ENCODE measurements at regions not wholly inside any gene's neighbourhood (a gene's known extent, or its start where the extent isn't known, plus 50 kb on each side); places are given as distances from the start of the nearest gene placed in this dataset.

DNA sequence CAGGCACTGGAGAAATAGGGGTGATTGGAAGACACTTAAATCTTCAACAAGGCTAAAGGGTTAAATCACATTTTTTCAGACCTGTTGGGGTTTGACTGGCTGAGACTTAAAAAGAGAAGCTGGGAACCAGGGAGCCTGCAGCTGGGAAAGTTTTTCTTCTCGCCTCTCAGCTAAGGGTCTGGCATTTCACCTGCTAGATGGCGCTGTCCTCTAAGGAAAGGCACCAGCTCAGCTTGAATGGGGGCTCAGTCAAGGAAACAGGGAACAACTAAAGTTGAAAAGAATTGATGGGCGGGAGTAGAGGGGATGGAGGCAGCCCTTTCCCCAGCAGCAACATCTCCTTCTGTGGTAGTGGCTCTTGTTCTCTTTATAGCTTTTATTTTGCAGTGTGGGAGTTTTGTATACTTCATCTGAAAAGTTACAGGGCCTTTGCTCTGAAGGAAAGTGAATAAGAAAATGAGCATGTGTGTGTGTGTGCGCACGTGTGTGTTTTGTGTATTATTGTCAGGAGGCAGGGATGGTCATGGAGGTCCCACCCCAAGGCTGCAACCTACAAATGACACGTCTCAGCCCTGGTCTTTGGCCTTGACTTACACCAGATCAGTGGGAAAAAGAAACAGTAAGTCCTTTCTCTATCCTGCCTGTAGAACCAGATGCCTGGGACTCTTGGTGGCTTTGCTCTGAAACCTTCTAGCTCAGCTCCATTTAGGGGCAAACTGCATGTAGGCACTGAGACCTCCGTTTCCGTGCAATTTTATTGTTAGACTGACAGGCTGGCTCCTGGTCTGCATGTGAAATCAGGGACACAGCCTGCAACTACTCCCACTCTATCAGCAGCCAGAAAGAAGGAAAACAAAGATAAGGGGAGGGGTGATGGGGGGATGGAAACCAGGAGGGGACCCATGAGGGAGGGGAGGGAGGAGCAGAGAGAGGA lies 316.2 kb upstream of the CLINT1 start:
- Mint-ChIP-seq H3K27me3 (ENCODE audit: low read depth) (no peaks in the 10 kb centered on the region), H3K27ac (no peak overlapping the region), H3K4me1 (peaks cover 14% of the 10 kb centered on the region), H3K9me3 (no peaks in the 10 kb centered on the region), H3K4me3 (no peak overlapping the region), H3K36me3 (no peaks in the 10 kb centered on the region)
- ATAC-seq (peak; percentile 88), DNase-seq (ENCODE audit: low spot score) (peak; percentile 85)
- no peak for TF ChIP-seq NFE2L1 (CRISPR knock-in tag; IDR thresholded peaks at IDR 0.05)
- TF ChIP-seq, protein P1, sequence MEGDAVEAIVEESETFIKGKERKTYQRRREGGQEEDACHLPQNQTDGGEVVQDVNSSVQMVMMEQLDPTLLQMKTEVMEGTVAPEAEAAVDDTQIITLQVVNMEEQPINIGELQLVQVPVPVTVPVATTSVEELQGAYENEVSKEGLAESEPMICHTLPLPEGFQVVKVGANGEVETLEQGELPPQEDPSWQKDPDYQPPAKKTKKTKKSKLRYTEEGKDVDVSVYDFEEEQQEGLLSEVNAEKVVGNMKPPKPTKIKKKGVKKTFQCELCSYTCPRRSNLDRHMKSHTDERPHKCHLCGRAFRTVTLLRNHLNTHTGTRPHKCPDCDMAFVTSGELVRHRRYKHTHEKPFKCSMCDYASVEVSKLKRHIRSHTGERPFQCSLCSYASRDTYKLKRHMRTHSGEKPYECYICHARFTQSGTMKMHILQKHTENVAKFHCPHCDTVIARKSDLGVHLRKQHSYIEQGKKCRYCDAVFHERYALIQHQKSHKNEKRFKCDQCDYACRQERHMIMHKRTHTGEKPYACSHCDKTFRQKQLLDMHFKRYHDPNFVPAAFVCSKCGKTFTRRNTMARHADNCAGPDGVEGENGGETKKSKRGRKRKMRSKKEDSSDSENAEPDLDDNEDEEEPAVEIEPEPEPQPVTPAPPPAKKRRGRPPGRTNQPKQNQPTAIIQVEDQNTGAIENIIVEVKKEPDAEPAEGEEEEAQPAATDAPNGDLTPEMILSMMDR (IDR thresholded peaks at IDR 0.05) = peak; percentile 72
- ChIA-PET POLR2A (interaction anchor here (0.9 kb wide), 1 partner anchor 510 kb away, joined by 3 read pairs; no protein-coding TSS in a partner anchor), CTCF (interaction anchor here (0.6 to 2.6 kb wide), 38 partner anchors 13 to 957 kb away, joined by 3 to 40 read pairs (median 4); no protein-coding TSS in a partner anchor)

DNA sequence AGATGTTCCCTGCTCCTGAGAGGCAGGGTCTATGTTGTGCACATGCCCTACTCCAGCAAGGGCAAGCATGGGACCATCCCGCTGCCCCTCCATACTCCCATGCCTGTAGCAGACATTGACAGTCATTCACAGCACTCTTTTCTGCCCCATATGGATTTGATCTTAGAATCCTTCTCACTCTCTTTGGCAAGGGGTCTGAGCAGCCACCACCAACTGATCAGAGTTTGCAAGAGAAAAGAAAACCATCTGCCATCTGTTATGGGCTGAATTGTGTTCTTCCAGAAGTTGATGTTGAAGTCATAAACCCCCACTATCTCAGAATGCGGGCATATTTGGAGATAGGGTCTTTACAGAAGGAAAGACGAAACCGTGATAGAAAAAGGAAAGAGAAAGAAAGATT lies 315.1 kb upstream of the CLINT1 start:
- Mint-ChIP-seq H3K27ac (no peak overlapping the region), H3K36me3 (no peaks in the 10 kb centered on the region), H3K4me1 (peaks cover 14% of the 10 kb centered on the region), H3K27me3 (ENCODE audit: low read depth) (no peaks in the 10 kb centered on the region), H3K4me3 (no peak overlapping the region), H3K9me3 (no peaks in the 10 kb centered on the region)
- ATAC-seq (no peak), DNase-seq (ENCODE audit: low spot score) (no peak)
- ChIA-PET CTCF (interaction anchor here (0.6 to 2.6 kb wide), 14 partner anchors 12 to 958 kb away, joined by 3 to 40 read pairs (median 5); partner anchors contain the start of gene CLINT1), POLR2A (no interaction called here)
- TF ChIP-seq, protein P2, sequence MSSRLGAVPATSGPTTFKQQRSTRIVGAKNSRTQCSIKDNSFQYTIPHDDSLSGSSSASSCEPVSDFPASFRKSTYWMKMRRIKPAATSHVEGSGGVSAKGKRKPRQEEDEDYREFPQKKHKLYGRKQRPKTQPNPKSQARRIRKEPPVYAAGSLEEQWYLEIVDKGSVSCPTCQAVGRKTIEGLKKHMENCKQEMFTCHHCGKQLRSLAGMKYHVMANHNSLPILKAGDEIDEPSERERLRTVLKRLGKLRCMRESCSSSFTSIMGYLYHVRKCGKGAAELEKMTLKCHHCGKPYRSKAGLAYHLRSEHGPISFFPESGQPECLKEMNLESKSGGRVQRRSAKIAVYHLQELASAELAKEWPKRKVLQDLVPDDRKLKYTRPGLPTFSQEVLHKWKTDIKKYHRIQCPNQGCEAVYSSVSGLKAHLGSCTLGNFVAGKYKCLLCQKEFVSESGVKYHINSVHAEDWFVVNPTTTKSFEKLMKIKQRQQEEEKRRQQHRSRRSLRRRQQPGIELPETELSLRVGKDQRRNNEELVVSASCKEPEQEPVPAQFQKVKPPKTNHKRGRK (CRISPR knock-in tag; IDR thresholded peaks at IDR 0.05; ENCODE audit: borderline replicate concordance) = no peak
- no peak for TF ChIP-seq FOXK1 (CRISPR knock-in tag; IDR thresholded peaks at IDR 0.05)
- TF ChIP-seq, protein P3, sequence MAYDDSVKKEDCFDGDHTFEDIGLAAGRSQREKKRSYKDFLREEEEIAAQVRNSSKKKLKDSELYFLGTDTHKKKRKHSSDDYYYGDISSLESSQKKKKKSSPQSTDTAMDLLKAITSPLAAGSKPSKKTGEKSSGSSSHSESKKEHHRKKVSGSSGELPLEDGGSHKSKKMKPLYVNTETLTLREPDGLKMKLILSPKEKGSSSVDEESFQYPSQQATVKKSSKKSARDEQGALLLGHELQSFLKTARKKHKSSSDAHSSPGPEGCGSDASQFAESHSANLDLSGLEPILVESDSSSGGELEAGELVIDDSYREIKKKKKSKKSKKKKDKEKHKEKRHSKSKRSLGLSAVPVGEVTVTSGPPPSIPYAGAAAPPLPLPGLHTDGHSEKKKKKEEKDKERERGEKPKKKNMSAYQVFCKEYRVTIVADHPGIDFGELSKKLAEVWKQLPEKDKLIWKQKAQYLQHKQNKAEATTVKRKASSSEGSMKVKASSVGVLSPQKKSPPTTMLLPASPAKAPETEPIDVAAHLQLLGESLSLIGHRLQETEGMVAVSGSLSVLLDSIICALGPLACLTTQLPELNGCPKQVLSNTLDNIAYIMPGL (CRISPR knock-in tag; IDR thresholded peaks at IDR 0.05) = no peak
- TF ChIP-seq ZNF416 (CRISPR knock-in tag; IDR thresholded peaks at IDR 0.05) = no peak
- no peak for TF ChIP-seq SOX15 (CRISPR knock-in tag; IDR thresholded peaks at IDR 0.05)
- TF ChIP-seq EMX1 (CRISPR knock-in tag; IDR thresholded peaks at IDR 0.05) = no peak
- TF ChIP-seq, protein P4, sequence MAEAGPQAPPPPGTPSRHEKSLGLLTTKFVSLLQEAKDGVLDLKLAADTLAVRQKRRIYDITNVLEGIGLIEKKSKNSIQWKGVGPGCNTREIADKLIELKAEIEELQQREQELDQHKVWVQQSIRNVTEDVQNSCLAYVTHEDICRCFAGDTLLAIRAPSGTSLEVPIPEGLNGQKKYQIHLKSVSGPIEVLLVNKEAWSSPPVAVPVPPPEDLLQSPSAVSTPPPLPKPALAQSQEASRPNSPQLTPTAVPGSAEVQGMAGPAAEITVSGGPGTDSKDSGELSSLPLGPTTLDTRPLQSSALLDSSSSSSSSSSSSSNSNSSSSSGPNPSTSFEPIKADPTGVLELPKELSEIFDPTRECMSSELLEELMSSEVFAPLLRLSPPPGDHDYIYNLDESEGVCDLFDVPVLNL (CRISPR knock-in tag; IDR thresholded peaks at IDR 0.05; ENCODE audit: borderline replicate concordance, low read depth) = no peak
- TF ChIP-seq, protein P5, sequence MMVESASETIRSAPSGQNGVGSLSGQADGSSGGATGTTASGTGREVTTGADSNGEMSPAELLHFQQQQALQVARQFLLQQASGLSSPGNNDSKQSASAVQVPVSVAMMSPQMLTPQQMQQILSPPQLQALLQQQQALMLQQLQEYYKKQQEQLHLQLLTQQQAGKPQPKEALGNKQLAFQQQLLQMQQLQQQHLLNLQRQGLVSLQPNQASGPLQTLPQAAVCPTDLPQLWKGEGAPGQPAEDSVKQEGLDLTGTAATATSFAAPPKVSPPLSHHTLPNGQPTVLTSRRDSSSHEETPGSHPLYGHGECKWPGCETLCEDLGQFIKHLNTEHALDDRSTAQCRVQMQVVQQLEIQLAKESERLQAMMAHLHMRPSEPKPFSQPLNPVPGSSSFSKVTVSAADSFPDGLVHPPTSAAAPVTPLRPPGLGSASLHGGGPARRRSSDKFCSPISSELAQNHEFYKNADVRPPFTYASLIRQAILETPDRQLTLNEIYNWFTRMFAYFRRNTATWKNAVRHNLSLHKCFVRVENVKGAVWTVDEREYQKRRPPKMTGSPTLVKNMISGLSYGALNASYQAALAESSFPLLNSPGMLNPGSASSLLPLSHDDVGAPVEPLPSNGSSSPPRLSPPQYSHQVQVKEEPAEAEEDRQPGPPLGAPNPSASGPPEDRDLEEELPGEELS (CRISPR knock-in tag; IDR thresholded peaks at IDR 0.05) = no peak
- TF ChIP-seq, protein P6, sequence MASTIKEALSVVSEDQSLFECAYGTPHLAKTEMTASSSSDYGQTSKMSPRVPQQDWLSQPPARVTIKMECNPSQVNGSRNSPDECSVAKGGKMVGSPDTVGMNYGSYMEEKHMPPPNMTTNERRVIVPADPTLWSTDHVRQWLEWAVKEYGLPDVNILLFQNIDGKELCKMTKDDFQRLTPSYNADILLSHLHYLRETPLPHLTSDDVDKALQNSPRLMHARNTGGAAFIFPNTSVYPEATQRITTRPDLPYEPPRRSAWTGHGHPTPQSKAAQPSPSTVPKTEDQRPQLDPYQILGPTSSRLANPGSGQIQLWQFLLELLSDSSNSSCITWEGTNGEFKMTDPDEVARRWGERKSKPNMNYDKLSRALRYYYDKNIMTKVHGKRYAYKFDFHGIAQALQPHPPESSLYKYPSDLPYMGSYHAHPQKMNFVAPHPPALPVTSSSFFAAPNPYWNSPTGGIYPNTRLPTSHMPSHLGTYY (CRISPR knock-in tag; IDR thresholded peaks at IDR 0.05) = no peak
- no peak for TF ChIP-seq ZNF671 (CRISPR knock-in tag; IDR thresholded peaks at IDR 0.05)
- TF ChIP-seq NR1H2 (CRISPR knock-in tag; IDR thresholded peaks at IDR 0.05) = no peak
- TF ChIP-seq FOXP1 (CRISPR knock-in tag; IDR thresholded peaks at IDR 0.05; ENCODE audit: borderline replicate concordance) = no peak
- no peak for TF ChIP-seq SMAD4 (CRISPR knock-in tag; IDR thresholded peaks at IDR 0.05)
- no peak for TF ChIP-seq KAT7 (CRISPR knock-in tag; IDR thresholded peaks at IDR 0.05; ENCODE audit: borderline replicate concordance)
- no peak for TF ChIP-seq GRHL2 (CRISPR knock-in tag; IDR thresholded peaks at IDR 0.05; ENCODE audit: insufficient replicate concordance, severe bottlenecking)

Data from WTC11 (cell line).